ENCODE measurements at regions not wholly inside any gene's neighbourhood (a gene's known extent, or its start where the extent isn't known, plus 50 kb on each side); places are given as distances from the start of the nearest gene placed in this dataset.
"Not testable (repeated sequence)": the region's sequence is repeated elsewhere in the genome, so short reads cannot be mapped to it uniquely, and the experiment has no call there.

DNA sequence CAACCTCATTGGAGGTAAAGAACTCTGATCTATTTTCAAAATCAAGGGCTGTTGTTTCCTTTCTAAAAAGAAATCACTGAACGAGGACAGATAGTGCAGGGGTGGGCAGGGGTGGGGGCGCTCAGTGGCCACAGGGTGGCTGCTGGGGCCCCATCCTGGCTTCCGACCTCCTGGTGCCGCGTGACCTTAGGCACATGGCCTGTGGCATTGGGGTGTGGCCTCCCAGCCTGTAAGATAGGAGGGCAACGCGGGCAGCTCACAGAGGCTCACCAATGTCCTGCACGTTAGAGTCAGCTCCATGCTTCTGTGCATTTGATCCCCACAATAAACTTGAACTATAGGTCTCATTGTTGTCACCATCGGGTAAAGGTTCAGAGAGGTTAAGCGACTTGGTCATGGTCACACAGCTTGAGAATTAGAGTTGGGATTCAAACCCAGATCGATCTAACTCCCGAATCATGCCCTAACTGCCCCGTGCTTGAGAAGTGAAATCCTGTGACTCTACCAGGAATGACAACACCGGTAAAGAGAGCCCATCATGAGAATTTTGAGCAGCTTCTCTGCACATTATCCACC lies 148.0 kb upstream of the SLC6A11 start:
- DNase-seq = no peak

DNA sequence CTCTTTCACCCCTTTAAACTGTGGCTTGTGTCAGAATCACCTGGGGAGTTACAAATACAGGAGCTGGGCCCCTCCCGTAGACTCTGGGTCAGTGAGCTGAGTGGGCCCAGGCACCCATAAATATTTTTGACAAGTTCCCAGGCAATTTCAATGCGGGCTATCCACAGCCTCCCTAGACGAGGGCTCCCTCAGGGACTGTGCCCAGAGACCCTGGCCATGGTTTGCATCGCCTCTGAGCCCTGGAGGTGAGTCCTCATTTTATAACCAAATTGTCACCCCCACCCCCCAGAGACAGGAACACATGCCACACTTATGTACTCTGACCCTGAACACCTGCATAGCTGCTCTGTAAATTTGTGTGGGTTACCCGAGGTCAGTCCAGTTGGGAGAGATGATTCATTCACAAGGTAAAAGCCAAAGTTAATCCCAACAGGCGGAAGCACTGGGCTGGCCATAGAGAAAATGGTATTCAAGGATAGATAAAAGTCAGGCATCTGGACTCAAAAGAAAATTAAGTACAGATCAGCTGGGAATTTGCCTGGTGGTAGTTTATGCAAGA lies 146.5 kb upstream of the SLC6A11 start:
- no peak for DNase-seq

DNA sequence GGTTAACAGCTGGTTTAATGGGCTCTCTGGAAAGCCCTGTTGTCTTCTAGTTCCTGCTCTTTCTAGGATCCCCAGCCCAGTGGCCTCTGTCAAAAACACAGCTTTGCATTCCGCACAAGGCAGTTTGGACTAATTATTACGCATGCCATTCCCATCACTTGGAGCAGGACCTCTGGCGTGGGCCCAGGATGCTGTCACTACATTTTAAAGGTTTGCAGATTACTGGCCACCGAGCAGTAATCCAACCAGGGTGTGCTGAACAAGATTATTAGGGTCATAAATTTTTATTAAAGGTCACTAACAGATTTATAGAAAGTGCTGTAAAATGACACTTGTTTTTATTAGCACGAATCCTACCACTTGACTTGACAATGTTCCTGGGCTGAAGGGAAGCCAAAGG lies 143.6 kb upstream of the SLC6A11 start:
- no peak for DNase-seq

DNA sequence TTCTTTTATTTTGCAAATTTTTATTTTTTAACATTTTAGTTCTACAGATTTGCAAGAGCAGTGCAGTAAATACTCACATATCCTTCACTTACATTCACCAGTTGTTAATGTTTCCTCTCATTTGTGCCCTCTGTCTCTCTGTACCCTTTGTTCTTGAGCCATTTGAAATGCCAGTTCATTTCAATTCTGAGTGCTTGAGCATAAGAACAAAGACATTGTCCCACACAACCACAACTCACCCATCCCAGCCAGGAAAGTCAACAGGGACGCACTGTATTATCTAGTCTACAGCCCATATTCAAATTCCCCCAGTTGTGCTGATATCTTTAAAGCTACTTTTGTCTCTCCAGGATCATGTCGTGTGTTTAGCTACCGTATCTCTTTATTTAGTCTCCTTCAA lies 141.4 kb upstream of the SLC6A11 start:
- DNase-seq = no peak

DNA sequence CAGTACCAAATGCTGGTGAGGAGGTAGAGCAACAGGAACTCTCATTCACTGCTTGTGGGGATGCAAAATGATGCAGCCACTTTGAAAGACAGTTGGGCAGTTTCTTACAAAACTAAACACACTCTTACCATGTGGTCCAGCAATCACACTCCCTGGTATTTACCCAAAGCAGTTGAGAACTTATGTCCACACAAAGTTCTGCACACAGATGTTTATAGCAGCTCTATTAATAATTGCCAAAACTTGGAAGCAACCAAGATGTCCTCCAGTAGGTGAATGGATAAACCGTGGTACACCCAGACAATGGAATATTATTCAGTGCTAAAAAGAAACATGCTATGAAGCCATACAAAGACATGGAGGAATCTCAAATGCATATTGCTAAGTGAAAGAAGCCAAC lies 139.1 kb upstream of the SLC6A11 start:
- DNase-seq = no peak

DNA sequence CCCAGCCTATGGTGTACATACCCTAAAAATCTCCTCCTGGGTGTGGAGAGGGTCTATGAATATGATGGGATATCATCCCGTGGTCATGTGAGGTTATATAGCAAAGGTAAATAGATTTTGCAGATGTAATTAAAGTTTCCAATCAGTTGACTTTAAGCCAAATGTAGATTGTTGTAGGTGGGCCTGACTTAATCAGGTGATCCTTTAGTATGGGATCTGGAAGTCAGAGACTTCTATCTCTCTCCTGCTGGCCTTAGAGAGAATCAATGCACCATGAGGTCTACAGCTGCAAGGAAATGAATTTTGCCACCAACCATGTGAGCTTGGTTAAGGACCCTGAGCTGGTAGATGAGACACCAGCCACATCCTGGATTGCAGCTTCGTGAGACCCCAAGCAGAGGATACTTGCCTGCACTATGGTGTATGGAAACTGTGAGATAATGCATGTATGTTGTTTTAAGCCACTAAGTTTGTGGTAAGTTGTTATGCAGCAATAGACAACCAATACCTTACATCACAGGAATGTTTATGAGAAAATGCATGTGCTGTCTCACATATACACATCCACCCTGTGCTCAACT lies 137.1 kb upstream of the SLC6A11 start:
- no peak for DNase-seq

DNA sequence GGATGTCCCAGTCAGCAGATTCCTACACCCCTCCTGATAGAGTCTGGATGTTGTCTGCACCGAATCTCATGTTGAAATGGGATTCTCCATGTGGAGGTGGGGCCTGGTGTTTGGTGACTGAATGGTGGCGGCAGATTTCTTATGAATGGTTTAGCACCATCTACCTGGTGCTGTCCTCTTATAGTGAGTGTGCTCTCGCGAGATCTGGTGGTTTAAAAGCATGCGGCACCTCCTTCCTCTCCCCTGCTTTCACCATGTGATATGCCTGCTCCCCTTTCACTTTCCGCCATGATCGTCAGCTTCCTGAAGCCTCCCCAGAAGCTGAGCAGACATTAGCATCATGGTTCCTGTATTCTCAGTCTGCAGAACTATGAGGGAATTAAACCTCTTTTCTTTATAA lies 135.2 kb upstream of the SLC6A11 start:
- DNase-seq = no peak

DNA sequence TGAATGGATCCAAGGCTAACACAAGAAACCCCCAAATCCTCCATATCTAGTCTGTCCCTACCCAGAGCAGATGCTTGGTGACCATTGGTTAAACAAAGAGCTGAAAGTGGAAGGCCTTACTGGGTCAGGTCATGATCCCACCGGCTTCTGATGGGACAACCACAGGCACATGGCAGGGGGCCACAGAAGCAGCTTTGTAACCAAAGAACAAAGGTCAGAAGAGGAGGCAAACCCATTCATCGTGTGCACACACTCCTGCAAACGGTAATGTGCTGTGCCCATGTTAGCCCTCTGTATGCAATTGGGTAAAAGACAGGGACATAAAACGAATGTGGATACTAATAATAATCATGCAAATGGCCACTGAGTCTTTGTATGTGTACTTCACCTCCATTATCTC lies 133.3 kb upstream of the SLC6A11 start:
- DNase-seq = no peak

DNA sequence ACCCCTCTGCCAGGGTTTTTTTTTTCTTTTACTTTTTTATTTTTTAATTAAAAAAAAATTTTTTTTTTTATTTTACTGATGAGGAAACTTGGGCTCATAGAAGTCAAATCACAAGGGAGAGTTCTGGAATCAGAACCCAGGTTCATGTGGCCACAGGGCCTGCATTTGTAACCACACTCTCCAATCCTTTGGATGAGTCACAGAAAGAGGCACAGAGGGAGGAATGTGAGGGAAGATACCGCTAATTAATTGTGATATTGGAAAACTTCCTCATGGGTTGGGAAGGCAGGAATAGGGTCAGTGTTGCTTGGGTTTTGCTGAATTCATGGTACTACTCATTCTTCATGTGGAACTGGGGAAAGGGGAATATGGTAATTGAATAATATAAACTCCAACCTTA lies 132.9 kb upstream of the SLC6A11 start:
- DNase-seq = no peak

DNA sequence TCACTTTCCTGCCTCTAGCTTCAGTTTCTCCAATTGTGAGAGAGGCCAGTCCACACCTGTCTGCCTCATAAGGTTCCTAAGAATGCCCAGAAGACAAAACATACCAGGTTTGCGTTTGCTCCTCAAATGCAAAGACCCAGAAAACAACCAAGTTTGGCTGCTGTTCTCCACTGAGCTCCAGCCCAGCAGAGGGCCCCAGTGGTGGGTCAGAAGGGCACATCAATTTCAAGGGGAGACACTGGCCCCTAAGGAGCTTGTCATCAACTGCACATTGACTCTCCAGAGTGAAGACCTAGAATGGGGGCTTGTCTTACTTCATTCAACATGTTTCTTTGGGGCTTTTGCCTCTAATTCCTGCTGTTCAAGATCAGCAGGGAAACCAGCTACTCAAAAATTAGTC lies 127.9 kb upstream of the SLC6A11 start:
- DNase-seq = no peak

DNA sequence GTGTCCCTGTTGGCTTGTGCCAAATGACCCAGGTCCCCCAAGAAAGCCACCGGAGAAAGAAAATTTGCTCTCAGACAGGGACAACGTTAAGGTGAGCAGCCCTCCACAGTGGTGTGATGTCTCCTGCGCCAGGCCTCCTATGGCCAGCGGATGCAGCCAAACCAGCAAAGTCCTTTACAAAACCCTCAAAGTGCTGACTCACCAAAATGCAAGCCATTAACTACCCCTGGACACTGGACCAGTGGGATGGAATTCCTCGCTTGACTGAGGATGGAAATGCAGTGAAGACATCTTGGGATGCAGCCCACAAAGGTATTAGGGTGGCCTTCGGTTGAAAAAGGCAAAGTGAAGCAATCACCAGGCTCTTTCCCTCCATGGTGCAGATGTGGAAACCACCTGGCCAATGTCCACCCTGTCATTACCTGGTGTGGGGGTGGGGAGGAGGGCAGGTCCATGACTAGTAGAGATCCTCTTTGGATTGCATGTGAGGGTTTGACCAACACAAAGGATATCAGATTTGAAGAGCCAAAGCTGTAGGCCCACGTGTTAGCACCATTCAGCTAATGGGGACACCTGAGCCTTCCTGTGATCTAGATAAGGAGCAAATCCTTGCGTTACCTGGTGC lies 127.4 kb upstream of the SLC6A11 start:
- DNase-seq = no peak

DNA sequence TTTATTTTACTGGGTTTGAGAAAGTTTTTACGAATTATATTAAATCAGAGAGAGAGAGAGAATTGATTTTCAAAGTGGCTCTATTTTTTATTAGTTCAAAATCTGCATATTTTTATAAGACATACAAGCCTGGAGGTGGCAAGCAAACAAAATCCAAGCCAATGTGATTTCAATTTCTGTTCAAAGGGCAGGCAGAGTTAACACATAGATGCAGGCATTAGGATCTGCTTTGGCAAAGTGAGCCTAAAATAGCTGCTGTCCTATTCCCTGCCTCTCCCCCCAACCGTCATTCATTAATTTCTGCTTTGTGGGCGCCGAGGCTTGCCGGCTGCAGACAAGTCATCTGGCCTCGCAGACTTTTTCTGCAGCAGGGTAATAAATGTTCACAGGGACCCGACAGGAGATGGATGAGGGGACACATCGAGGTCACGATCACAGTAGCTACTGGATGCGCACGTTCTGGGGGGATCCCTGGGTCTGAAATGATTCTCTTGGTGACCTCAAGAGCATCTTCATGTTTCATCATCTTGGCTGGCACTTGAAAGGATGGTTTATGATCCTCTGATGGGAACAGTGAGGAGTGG lies 123.9 kb upstream of the SLC6A11 start:
- no peak for DNase-seq

DNA sequence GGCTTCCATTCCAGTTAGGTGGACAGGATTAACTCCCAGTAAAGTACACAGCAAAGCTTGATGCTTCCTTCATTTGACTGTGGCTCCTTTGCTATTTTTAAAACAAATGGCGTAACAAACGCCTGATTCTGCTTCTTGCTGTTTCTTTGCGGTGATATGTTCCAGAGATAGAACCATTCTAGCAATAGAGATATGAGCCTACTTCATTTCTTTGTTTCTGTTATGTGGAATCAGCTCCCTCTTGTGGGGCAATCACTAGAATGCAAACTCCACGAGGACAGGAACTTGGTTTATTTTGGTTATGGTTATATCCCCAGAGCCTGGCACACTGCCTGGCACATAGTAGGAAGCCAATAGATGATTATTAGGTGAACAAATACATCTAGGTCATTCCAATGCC lies 122.6 kb upstream of the SLC6A11 start:
- DNase-seq = no peak

DNA sequence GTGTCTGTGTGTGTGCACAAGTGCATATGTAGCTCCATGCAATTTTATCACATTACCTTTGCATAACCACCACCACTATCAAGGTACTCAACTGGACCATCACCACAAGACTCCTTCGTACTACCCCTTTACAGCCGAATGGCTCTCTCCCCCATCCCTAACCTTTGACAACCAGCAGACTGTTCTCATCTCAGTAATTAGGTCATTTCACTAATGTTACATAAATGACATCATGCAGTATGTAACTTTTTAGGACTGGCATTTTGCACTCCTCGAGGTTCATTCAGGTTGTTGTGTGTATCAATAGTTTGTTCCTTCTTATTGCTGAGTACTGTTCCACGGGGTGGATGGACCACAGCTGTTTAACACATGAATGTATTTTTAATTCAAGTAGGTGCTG lies 121.8 kb upstream of the SLC6A11 start:
- DNase-seq = no peak

DNA sequence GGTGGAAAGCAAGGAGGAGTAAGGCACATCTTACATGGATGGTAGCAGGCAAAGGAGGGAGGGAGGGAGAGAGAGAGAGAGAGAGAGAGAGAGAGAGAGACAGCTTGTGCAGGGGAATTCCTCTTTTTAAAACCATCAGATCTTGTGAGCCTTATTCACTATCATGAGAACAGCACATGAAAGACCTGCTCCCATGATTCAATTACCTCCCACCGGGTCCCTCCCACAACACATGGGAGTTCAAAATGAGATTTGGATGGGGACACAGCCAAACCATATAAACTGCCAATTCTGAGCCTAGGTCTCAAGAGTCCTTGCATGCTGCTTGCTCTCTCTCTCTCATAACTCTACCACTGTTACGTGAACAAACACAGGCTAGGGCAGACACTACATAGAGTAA lies 120.8 kb upstream of the SLC6A11 start:
- not testable (repeated sequence) for DNase-seq

DNA sequence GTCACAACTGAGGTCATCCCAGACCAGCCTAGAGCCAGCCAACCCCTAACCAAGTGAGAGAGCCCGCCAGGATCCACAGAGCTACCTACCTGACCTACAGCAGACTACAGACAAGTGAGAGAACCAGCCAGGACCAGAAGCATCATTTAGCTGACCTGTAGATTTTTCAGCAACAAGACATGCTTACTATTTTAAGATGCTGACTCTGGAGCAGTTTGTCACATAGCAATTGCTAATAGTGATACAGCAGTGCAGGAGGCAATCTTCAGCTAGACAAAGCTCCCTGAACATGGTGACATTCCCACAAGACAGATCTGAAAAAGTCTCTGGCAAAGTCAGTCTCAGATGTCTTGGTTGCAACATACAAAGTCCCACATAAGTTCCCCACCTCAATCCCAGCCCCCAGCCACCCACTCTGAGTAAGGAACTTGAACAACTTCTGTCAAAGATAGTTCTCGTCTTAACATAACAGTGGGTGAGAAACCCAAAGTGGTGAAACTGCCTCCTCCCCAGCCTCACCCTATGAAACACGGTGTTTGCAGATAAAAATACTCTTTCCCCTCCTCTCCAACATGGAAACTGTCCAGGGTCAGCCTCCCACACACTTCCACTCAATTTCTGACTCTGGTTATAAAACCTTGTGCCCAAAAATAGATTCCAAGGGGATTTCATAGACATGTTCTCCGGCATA lies 120.3 kb upstream of the SLC6A11 start:
- DNase-seq = no peak

DNA sequence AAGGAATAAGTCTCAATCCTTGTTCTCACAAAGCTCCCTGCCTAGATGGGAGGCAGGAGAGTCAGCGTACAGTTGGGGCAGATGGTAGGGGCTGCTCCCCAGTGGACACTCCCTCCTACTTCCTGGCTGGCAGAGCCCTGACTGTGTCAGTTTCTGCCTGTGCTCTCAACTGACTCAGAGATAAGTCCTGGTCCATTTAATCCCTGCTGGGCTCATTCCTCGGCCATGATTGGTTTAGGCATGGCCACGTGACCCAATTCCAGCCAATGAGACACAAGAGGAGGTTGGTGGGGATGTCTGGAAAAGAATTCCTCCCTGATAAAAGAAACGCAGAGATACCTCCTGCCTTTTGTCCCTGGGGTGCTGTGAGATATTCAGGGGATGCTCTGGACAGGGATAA lies 118.1 kb upstream of the SLC6A11 start:
- DNase-seq = no peak

DNA sequence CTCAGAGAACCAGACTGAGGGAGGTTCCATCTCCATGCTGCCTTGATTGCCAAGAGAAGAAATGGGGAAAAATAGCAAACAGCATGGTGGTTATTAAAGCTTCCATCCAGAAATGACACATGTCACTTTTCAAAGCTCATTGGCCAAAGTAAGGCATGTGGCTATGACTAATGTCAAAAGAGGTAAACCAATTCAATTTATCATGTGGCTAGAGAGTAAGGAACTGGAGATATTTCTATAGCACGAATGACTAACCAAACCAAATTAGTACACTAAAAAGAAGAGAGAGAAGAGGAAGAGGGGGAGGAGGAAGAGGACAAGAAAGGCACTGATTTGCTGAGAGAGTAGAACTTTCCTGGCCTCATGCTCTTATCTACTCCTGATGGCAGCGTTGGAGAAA lies 115.2 kb upstream of the SLC6A11 start:
- no peak for DNase-seq

DNA sequence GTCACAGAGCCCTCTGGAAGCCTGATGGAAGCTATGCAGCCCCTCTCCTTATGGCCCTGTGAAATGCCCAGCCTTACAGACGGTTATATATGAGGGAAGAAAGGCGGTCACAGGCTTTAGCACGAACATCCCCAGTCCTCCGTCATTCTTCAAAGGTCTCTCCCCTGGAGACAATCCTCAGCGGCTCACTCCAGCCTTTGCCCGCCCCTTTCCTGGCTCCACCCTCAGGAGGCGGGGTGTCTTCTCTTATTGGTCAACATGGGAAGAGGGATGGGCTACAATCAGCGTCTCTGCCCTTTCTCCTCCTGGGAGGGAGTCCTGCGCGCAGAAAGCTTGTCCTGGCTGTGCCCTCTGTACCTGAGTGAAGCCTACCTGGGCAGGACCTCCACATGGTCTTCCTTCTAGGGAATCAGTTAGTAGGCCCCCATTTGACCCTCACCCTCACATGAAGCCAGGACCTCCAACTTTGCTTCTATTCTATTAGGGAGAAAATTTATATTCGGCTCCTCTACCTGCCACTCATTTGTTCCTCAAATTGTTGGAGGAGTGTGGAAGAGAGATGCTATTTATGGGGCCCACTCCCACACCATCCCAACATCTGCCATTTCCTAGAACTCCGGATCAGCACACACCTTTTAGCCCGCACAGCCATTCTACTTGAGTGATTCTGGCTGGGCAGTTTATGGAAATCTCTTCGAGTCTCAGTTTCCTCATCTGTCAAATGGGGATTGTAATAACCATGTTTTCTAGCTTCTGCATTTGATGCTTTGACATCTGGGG lies 112.9 kb upstream of the SLC6A11 start:
- DNase-seq = no peak

DNA sequence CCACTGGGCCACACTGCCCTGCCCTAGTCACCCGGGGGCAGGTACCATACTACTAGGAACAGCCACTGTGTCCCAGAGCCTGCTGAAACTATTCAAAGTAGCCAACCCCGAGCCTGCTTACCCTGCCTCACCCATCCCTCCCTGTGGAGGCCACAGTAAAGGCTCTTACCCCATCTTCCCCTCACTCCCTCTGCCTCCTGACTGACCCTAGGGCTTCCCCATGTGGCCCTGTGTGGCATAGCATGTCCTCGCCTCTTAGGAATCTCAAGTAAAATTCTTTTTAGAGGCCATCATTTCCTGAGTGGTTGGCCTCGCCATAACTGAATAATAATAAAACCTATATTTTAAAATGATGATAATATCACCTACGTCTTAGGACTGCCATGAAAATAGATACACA lies 112.2 kb upstream of the SLC6A11 start:
- DNase-seq = no peak

DNA sequence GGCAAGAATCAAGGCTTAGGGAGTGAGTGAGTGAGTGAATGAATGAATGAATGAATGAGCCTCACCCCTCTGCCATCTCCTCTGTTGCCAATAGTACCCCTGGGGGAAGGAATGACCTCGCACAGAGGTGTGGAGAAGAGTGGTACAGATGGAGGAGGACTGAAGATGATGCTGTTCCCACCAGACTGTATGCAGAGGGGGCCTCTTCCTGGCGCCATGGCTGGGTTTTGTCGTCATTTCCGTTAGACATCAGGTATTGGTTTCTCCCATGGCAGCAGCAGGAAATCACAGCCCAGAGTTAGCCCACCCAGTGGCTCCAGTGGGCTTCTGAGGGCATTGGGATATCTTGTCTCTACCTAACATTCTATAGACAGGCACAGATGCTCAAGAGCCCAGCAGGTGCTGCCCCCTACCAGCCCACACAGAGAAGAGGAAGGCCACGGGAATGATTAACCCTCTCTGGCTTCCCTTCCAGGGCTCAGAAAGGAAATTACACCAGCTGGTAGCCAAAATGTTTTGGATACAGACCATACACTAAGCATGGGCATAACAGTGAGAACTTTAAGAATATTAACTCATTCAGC lies 109.8 kb upstream of the SLC6A11 start:
- no peak for DNase-seq

DNA sequence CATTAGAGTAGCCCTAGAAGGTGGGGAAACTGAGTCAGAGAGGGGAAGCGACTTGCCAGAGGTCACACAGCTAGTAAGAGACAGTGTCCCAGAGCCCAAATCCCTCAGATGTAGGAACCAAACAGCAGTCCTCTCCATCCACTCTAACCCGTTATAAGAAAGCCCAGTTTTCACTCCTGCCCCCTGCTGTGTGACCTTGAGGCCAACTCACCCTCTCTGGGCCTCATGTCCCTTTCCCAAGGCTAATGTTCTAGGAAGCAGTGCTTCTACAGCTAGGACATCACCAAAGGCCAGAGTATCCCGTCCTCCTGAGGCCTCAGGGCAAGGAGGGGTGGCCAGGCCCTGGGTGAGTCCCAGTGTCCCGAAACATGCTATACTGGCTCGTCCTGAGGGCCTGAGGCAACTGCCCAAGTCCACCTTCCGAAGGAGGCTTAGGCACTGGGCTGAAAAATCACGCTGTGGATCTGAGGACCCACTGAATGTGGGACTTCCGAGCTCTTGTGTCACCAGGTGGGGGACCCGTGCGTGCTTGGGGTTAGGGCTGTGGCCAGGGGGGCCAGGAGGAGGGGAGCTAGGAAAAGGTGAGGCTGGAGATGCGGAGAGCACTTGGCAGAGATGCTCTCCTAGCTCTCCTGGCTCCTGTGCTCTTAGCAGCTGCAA lies 109.2 kb upstream of the SLC6A11 start:
- DNase-seq = no peak
